B cell (primary cell): ENCODE measurements at regions not wholly inside any gene's neighbourhood (a gene's known extent, or its start where the extent isn't known, plus 50 kb on each side); places are given as distances from the start of the nearest gene placed in this dataset.

Source experiments
- CTCF ChIP-seq: fragments of 200-600 bp; IDR thresholded peaks from one replicate; pipeline ENCODE4 v1.8.0; 2022; ENCODE audit warnings: antibody characterized with exemption, mild to moderate bottlenecking
- EZH2 ChIP-seq: IDR thresholded peaks from 2 replicates; pipeline ENCODE4 v1.6.1; 2012; ENCODE audit warnings: borderline replicate concordance, low read depth, mild to moderate bottlenecking, moderate library complexity, low read length; ENCODE audit not compliant: insufficient read depth, poor library complexity, severe bottlenecking

- TF ChIP-seq CTCF (no peak), EZH2 (no peak)
These were observed 279.9 kb downstream of the ENC1 start for GRCh38 chr5:74360535-74361210.
